ENCODE measurements at regions not wholly inside any gene's neighbourhood (a gene's known extent, or its start where the extent isn't known, plus 50 kb on each side); places are given as distances from the start of the nearest gene placed in this dataset.

DNA sequence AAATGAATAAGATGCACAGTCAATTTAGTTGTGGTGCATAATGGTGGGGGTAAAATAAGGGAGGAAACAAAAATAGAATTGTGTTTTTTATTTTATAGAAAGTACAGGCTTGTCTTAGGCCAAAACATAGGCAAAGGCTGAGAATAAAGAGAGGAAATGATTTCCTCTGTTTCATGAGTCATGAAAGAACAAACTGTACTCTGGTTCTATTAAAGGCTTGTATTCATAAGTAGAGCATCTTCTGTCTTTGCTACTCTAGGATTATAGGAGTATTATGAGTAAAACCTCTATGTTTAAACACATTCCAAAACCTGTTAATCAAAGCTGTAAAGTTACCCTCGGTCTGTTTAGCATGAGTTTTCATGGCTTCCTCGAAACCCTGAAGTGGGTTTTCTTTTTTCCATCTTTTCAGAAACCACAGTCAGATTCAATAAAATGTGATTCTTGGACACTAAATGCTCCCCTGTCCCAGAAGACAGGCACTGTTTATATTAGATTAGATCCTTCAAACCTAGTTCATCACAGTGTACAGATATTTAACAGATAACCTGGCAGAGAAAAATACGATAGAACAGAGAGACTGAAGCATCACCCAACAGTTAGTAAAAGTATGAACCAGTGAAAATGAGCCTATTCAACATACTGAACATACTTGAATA, 473.9 kb upstream of the CYLC2 start:
- no peak overlapping the region for H3K27ac Mint-ChIP-seq (ENCODE audit: unreplicated experiment)
- no peak overlapping the region for H3K4me3 Mint-ChIP-seq (ENCODE audit: unreplicated experiment)
- no peaks in the 10 kb centered on the region for H3K36me3 Mint-ChIP-seq (ENCODE audit: low read depth)
- DNase-seq (ENCODE audit: low spot score), result no peak
- no peaks in the 10 kb centered on the region for H3K27me3 Mint-ChIP-seq (ENCODE audit: low read depth)
- peaks cover 10% of the 10 kb centered on the region for H3K9me3 Mint-ChIP-seq (ENCODE audit: low read depth)
- TF ChIP-seq, protein P1, sequence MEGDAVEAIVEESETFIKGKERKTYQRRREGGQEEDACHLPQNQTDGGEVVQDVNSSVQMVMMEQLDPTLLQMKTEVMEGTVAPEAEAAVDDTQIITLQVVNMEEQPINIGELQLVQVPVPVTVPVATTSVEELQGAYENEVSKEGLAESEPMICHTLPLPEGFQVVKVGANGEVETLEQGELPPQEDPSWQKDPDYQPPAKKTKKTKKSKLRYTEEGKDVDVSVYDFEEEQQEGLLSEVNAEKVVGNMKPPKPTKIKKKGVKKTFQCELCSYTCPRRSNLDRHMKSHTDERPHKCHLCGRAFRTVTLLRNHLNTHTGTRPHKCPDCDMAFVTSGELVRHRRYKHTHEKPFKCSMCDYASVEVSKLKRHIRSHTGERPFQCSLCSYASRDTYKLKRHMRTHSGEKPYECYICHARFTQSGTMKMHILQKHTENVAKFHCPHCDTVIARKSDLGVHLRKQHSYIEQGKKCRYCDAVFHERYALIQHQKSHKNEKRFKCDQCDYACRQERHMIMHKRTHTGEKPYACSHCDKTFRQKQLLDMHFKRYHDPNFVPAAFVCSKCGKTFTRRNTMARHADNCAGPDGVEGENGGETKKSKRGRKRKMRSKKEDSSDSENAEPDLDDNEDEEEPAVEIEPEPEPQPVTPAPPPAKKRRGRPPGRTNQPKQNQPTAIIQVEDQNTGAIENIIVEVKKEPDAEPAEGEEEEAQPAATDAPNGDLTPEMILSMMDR (IDR thresholded peaks at IDR 0.05), result no peak
- H3K4me1 Mint-ChIP-seq (ENCODE audit: low read depth), result no peaks in the 10 kb centered on the region

DNA sequence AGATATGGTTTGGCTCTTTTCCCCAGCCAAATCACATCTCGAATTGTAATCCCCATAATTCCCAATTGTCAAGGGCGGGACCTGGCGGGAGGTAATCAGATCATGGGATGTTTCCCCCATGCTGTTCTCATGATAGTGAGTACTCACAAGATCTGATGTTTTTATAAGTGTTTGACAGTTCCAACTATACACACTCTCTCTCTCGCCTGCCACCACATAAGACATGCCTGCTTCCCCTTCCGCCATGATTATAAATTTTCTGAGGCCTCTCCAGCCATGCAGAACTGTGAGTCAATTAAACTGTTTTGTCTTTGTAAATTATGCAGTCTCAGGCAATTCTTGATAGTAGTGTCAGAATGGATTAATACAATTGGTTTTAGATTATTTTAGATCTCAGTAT, 475.7 kb upstream of the CYLC2 start:
- Mint-ChIP-seq H3K4me1 (ENCODE audit: low read depth) (no peaks in the 10 kb centered on the region), H3K36me3 (ENCODE audit: low read depth) (no peaks in the 10 kb centered on the region), H3K4me3 (ENCODE audit: unreplicated experiment) (no peak overlapping the region), H3K9me3 (ENCODE audit: low read depth) (peaks cover 4% of the 10 kb centered on the region), H3K27ac (ENCODE audit: unreplicated experiment) (no peak overlapping the region), H3K27me3 (ENCODE audit: low read depth) (no peaks in the 10 kb centered on the region)
- no peak for DNase-seq (ENCODE audit: low spot score)
- TF ChIP-seq, protein P1 (IDR thresholded peaks at IDR 0.05), result no peak

DNA sequence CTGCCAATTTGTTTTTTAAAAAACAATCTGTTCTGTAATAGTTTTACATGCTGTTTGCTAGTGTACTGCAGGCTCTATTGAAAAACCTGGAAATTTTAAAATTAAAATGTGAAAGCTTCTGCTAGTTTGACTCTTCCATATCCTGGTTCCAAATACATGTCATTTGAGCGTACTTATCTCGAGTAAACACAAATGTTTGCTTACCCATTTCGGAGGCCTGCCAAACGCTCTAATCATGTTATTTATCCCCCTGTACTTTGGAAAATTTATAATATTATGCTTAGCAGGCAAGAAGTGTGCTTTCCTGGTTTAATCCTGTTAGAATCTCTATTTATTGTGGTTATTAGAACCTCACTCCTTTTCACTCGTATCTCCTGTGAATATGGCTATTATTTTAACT, 476.8 kb upstream of the CYLC2 start:
- no peaks in the 10 kb centered on the region for H3K36me3 Mint-ChIP-seq (ENCODE audit: low read depth)
- no peak overlapping the region for H3K27ac Mint-ChIP-seq (ENCODE audit: unreplicated experiment)
- H3K9me3 Mint-ChIP-seq (ENCODE audit: low read depth), result peaks cover 6% of the 10 kb centered on the region
- H3K4me3 Mint-ChIP-seq (ENCODE audit: unreplicated experiment), result no peak overlapping the region
- DNase-seq (ENCODE audit: low spot score), result no peak
- H3K4me1 Mint-ChIP-seq (ENCODE audit: low read depth), result no peaks in the 10 kb centered on the region
- TF ChIP-seq, protein P1 (IDR thresholded peaks at IDR 0.05), result no peak
- H3K27me3 Mint-ChIP-seq (ENCODE audit: low read depth), result no peaks in the 10 kb centered on the region

DNA sequence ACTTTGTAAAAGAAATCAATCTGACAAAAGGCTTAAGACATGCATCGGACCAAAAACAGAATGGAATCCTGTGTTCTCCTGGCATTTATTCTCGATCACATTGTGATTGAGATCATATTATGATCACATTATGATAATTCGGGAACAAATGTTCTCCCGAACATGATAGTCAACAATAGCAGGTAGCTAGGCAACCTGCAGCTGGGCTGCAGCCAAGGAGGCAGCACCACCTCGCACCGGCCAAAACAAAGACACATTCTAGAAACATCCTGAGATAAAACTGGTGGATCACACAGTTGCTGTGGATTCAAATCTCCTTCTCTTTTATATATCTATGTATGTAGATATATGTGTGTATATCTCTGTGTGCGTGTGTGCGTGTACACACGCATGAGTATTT, 480.6 kb upstream of the CYLC2 start:
- H3K9me3 Mint-ChIP-seq (ENCODE audit: low read depth), result peaks cover 6% of the 10 kb centered on the region
- DNase-seq (ENCODE audit: low spot score), result no peak
- H3K27ac Mint-ChIP-seq (ENCODE audit: unreplicated experiment), result no peak overlapping the region
- H3K36me3 Mint-ChIP-seq (ENCODE audit: low read depth), result no peaks in the 10 kb centered on the region
- TF ChIP-seq, protein P1 (IDR thresholded peaks at IDR 0.05), result no peak
- H3K4me1 Mint-ChIP-seq (ENCODE audit: low read depth), result no peaks in the 10 kb centered on the region
- no peaks in the 10 kb centered on the region for H3K27me3 Mint-ChIP-seq (ENCODE audit: low read depth)
- H3K4me3 Mint-ChIP-seq (ENCODE audit: unreplicated experiment), result no peak overlapping the region

DNA sequence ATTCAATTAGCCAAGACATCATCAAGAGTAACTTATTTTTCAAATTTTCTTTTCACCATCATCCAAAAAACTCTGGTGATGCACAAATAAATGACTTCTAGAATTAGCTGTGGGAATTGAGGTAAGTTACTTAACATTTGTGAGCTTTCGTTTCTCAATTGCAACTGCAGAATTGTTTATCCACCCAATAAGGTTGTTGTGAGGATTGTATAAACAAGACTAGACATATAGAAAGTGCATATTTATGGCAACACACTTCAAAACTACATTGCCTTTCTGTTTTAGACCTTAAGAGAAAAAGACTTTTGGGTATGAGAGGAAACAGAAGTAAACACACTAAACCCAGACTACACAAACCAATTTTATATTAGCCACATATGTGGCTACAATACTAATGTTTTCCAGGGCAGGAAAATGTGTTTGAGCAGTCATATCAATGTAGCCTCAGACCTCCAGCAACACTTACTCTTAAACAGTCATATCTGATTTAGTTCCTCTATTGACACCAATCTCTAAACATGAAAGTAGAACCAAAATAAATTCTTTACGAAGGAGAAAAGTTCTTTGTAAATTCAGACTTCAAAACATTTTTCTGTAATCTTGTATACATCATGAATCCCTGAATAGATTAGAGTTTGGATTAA, 488.0 kb upstream of the CYLC2 start:
- Mint-ChIP-seq H3K9me3 (ENCODE audit: low read depth) (no peaks in the 10 kb centered on the region), H3K36me3 (ENCODE audit: low read depth) (no peaks in the 10 kb centered on the region), H3K4me1 (ENCODE audit: low read depth) (no peaks in the 10 kb centered on the region), H3K27me3 (ENCODE audit: low read depth) (no peaks in the 10 kb centered on the region), H3K4me3 (ENCODE audit: unreplicated experiment) (no peak overlapping the region), H3K27ac (ENCODE audit: unreplicated experiment) (no peak overlapping the region)
- TF ChIP-seq, protein P1 (IDR thresholded peaks at IDR 0.05), result no peak
- DNase-seq (ENCODE audit: low spot score), result no peak

Data from chondrocyte (in vitro differentiated cells).